KMS-11 (cell line): ENCODE measurements at regions not wholly inside any gene's neighbourhood (a gene's known extent, or its start where the extent isn't known, plus 50 kb on each side); places are given as distances from the start of the nearest gene placed in this dataset.

Experiments used
- H2AFZ ChIP-seq: fragments of 200-600 bp; sonication (generic); 2 replicates; pipeline ENCODE4 v1.6.1; 2016; ENCODE audit warnings: antibody characterized with exemption, mixed run types, low read depth
- H3K27ac ChIP-seq: fragments of 200-600 bp; sonication (generic); 2 replicates; pipeline ENCODE4 v1.6.1; 2016; ENCODE audit warnings: mild to moderate bottlenecking, mixed run types
- H3K27me3 ChIP-seq: fragments of 200-600 bp; sonication (generic); 2 replicates; pipeline ENCODE4 v1.6.1; 2017; ENCODE audit warnings: mild to moderate bottlenecking, low read depth, mixed run types, moderate library complexity; ENCODE audit not compliant: insufficient read depth
- H3K36me3 ChIP-seq: fragments of 200-600 bp; sonication (generic); 2 replicates; pipeline ENCODE4 v1.6.1; 2017; ENCODE audit warnings: mild to moderate bottlenecking, mixed run types; ENCODE audit not compliant: insufficient read depth
- H3K4me1 ChIP-seq: fragments of 200-600 bp; sonication (generic); 2 replicates; pipeline ENCODE4 v1.6.1; 2016; ENCODE audit warnings: mild to moderate bottlenecking, low read depth, mixed run types; ENCODE audit not compliant: poor library complexity, severe bottlenecking
- H3K4me2 ChIP-seq: fragments of 200-600 bp; sonication (generic); 2 replicates; pipeline ENCODE4 v1.7.0; 2016; ENCODE audit warnings: mild to moderate bottlenecking, mixed run types
- H3K4me3 ChIP-seq: fragments of 200-600 bp; sonication (generic); IDR thresholded peaks from 2 replicates; pipeline ENCODE4 v1.6.1; 2017; ENCODE audit warnings: low read depth, low read length, mixed read lengths; ENCODE audit not compliant: insufficient read depth
- H3K79me2 ChIP-seq: fragments of 200-600 bp; sonication (generic); 2 replicates; pipeline ENCODE4 v1.6.1; 2016; ENCODE audit warnings: low read depth, mixed run types; ENCODE audit not compliant: insufficient read depth
- H3K9ac ChIP-seq: fragments of 200-600 bp; sonication (generic); 2 replicates; pipeline ENCODE4 v1.6.1; 2016; ENCODE audit warnings: mild to moderate bottlenecking, mixed run types
- H4K20me1 ChIP-seq: fragments of 200-600 bp; sonication (generic); 2 replicates; pipeline ENCODE4 v1.6.1; 2016; ENCODE audit warnings: mild to moderate bottlenecking, mixed run types; ENCODE audit not compliant: insufficient read depth
- CTCF ChIP-seq: fragments of 200-600 bp; sonication (generic); conservative IDR thresholded peaks from 2 replicates; pipeline ENCODE4 v1.6.1; 2017; ENCODE audit warnings: low read depth, mild to moderate bottlenecking, antibody characterized with exemption, low read length, moderate library complexity, mixed read lengths

GRCh38 chr20:17856024-17856564 lies 112.5 kb downstream of the SNX5 start:
- H2AFZ ChIP-seq: no peak overlapping the region
- no peaks in the 10 kb centered on the region for H3K27me3 ChIP-seq
- H3K79me2 ChIP-seq: no peaks in the 10 kb centered on the region
- H3K9ac ChIP-seq: no peak overlapping the region; the same call in 1 of the 2 replicates
- no peak for TF ChIP-seq CTCF
- peak overlapping the region; percentile 50 for H3K27ac ChIP-seq
- H3K4me3 ChIP-seq: no peak overlapping the region
- H3K4me1 ChIP-seq: peaks cover 45% of the 10 kb centered on the region
- H4K20me1 ChIP-seq: no peaks in the 10 kb centered on the region
- no peaks in the 10 kb centered on the region for H3K36me3 ChIP-seq
- peak overlapping the region; percentile 57 for H3K4me2 ChIP-seq

- Histone ChIP-seq H3K79me2 (no peaks in the 10 kb centered on the region), H2AFZ (no peak overlapping the region), H3K27ac (no peak overlapping the region), H3K27me3 (no peaks in the 10 kb centered on the region), H4K20me1 (no peaks in the 10 kb centered on the region), H3K9ac (no peak overlapping the region), H3K4me1 (peaks cover 45% of the 10 kb centered on the region), H3K4me2 (no peak overlapping the region), H3K4me3 (no peak overlapping the region), H3K36me3 (no peaks in the 10 kb centered on the region)
- no peak for TF ChIP-seq CTCF
Measured at GRCh38 chr20:17854307-17854903, 114.2 kb downstream of the SNX5 start.

- Histone ChIP-seq H3K9ac (no peak overlapping the region), H3K4me3 (no peak overlapping the region), H3K27me3 (no peaks in the 10 kb centered on the region), H2AFZ (no peak overlapping the region), H3K36me3 (no peaks in the 10 kb centered on the region), H4K20me1 (no peaks in the 10 kb centered on the region), H3K27ac (no peak overlapping the region), H3K79me2 (no peaks in the 10 kb centered on the region), H3K4me1 (peaks cover 50% of the 10 kb centered on the region), H3K4me2 (no peak overlapping the region)
- no peak for TF ChIP-seq CTCF
Measured at GRCh38 chr20:17852323-17852722, 116.3 kb downstream of the SNX5 start.

- Histone ChIP-seq H3K4me1 (peaks cover 41% of the 10 kb centered on the region), H3K9ac (no peak overlapping the region), H3K27ac (no peak overlapping the region)
Measured at GRCh38 chr20:17850684-17851026, 117.9 kb downstream of the SNX5 start.

More at GRCh38 chr20:17850684-17851026, 117.9 kb downstream of the SNX5 start:
- Histone ChIP-seq H2AFZ (no peak overlapping the region), H3K79me2 (no peaks in the 10 kb centered on the region), H3K36me3 (no peaks in the 10 kb centered on the region), H3K4me2 (no peak overlapping the region), H3K4me3 (no peak overlapping the region), H3K27me3 (no peaks in the 10 kb centered on the region), H4K20me1 (no peaks in the 10 kb centered on the region)
- no peak for TF ChIP-seq CTCF
